ENCODE measurements at regions not wholly inside any gene's neighbourhood (a gene's known extent, or its start where the extent isn't known, plus 50 kb on each side); places are given as distances from the start of the nearest gene placed in this dataset.

GRCh38 chr12:93300611-93301021, 77.1 kb upstream of the NUDT4 start:
- Histone ChIP-seq H3K4me2 (ENCODE audit: low read depth, low read length) (no peak overlapping the region), H4K5ac (ENCODE audit: low read depth, low read length) (no peak overlapping the region), H2AK5ac (ENCODE audit: low read depth, low read length) (no peak overlapping the region), H3K9ac (ENCODE audit: low read depth, low read length) (no peak overlapping the region), H2BK120ac (ENCODE audit: low read depth, low read length) (no peak overlapping the region), H2BK20ac (ENCODE audit: low read depth, low read length) (no peak overlapping the region), H3K23ac (ENCODE audit: low read depth, low read length) (no peak overlapping the region), H4K91ac (ENCODE audit: insufficient read depth, low read depth, low read length) (no peak overlapping the region), H3K14ac (replicated peaks; ENCODE audit: low read depth, low read length) (no peak overlapping the region), H3K9me3 (ENCODE audit: control insufficient read depth, insufficient read depth, low read length) (no peaks in the 10 kb centered on the region; the same call in 1 of the 2 replicates), H2AK9ac (replicated peaks; ENCODE audit: low read depth, low read length, poor library complexity) (no peak overlapping the region), H2BK5ac (ENCODE audit: low read depth, low read length, poor library complexity, severe bottlenecking) (no peak overlapping the region), H3K4me1 (ENCODE audit: control insufficient read depth, insufficient read depth, low read length) (peaks cover 3% of the 10 kb centered on the region; the same call in 1 of the 2 replicates), H3K4me3 (ENCODE audit: insufficient read depth, low read depth, low read length) (no peak overlapping the region), H3K79me1 (ENCODE audit: low read depth in 1 of 2, low read length in 2 of 2) (no peaks in the 10 kb centered on the region), H3K9me1 (ENCODE audit: insufficient read depth, low read length) (no peaks in the 10 kb centered on the region), H2BK15ac (ENCODE audit: low read depth, low read length) (no peak overlapping the region), H3K18ac (ENCODE audit: low read depth, low read length) (no peak overlapping the region), H3K36me3 (ENCODE audit: control insufficient read depth, insufficient read depth, low read length) (no peaks in the 10 kb centered on the region), H4K20me1 (ENCODE audit: insufficient read depth, low read length) (no peaks in the 10 kb centered on the region), H3K4ac (ENCODE audit: low read depth, low read length) (no peak overlapping the region), H4K8ac (ENCODE audit: low read depth in 2 of 2, low read length in 2 of 2) (no peak overlapping the region), H2AFZ (replicated peaks; ENCODE audit: low read length, poor library complexity) (no peak overlapping the region), H3K56ac (ENCODE audit: extremely low read depth, insufficient read depth, low read length) (no peak overlapping the region), H3K27ac (ENCODE audit: insufficient read depth, low read length) (no peak overlapping the region), H3K27me3 (ENCODE audit: control insufficient read depth, insufficient read depth, low read length) (no peaks in the 10 kb centered on the region)
- TF ChIP-seq USF2 (IDR thresholded peaks at IDR 0.05; ENCODE audit: low read depth, low read length) (no peak), SMC3 (IDR thresholded peaks at IDR 0.05; ENCODE audit: low read depth, low read length) (no peak), BHLHE40 (IDR thresholded peaks at IDR 0.05; ENCODE audit: low read depth, low read length) (no peak), RFX5 (IDR thresholded peaks at IDR 0.05; ENCODE audit: low read depth, low read length) (no peak), FOS (IDR thresholded peaks at IDR 0.05; ENCODE audit: low read depth, low read length) (no peak), MXI1 (IDR thresholded peaks at IDR 0.05; ENCODE audit: borderline replicate concordance, low read depth, low read length) (no peak), CEBPB (IDR thresholded peaks at IDR 0.05; ENCODE audit: low read depth, low read length) (no peak), MAZ (IDR thresholded peaks at IDR 0.05; ENCODE audit: borderline replicate concordance, low read depth, low read length) (no peak), RAD21 (IDR thresholded peaks at IDR 0.05; ENCODE audit: low read length) (no peak), RCOR1 (IDR thresholded peaks at IDR 0.05; ENCODE audit: insufficient replicate concordance, low read length) (no peak)
- DNase-seq (no peak), ATAC-seq (ENCODE audit: low read depth) (no peak)
- in situ Hi-C loops (cut with MboI; ENCODE audit: low sequenced_read_pairs) (no loop called here), intact Hi-C loops (cut with micrococcal nuclease) (no loop called here), dilution Hi-C loops (cut with HindIII; ENCODE audit: low sequenced_read_pairs, unreplicated experiment) (no loop called here)
- ChIA-PET POLR2A (ENCODE audit: unreplicated experiment) (no interaction called here), CTCF (interaction anchor here (1.2 kb wide), 1 partner anchor 10 kb away, joined by 3 read pairs; no protein-coding TSS in a partner anchor)
- whole genome bisulfite sequencing, 2 experiments (ENCODE audit: extremely low coverage in 2 of 2, insufficient read length in 1 of 2), result no CpG with 5 or more reads among the region's 2 CpGs
- no TSS peak for BruUV-seq (replicated peaks)

All from IMR-90 (cell line).